ENCODE measurements at regions not wholly inside any gene's neighbourhood (a gene's known extent, or its start where the extent isn't known, plus 50 kb on each side); places are given as distances from the start of the nearest gene placed in this dataset.

DNA sequence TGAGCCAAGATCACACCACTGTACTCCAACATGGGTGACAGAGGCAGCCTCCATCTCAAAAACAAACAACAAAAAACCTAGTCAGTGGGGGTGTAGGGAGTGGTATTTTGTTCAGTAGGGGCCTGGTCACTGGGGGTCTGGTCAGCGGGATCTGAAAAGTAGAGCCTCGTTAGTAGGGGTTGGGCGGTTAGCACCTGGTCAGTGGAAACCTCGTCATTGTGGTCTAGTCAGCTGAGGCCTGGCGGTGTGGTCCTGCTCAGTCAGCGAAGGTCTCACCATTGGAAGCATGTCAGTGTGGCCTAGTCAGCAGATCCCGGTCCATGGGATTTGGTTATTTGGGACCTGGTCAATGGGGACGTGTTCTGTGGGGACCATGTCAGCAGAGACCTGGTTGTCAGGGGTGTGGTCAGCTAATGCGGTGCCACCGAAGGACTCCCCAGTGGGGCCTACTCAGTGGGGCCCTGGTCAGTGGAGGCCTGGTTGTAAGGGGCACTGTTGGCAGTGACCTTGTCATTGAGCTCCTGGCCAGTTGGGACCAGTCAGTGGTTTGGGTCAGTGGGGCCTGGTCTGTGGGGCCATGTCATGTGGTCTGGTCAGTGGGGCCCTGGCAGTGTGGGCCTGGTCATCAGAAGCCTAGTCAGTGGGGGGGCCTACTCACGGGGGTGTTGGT is 63.0 kb upstream of the TPM4 start:
- TF ChIP-seq CTCF (IDR thresholded peaks at IDR 0.05) (no peak), POLR2AphosphoS5 (IDR thresholded peaks at IDR 0.05; ENCODE audit: low read depth, low read length) (no peak)
